HepG2 (cell line): ENCODE measurements at regions not wholly inside any gene's neighbourhood (a gene's known extent, or its start where the extent isn't known, plus 50 kb on each side); places are given as distances from the start of the nearest gene placed in this dataset.

Experiments used
- ATAC-seq: fragments of 200-7000 bp; cut with Tn5 transposase; 3 replicates; pipeline ENCODE4 v1.9.1; 2020; ENCODE audit warnings: mild to moderate bottlenecking, moderate library complexity
- BruUV-seq: library from RNA; stranded (reverse); fragments of 400-500 nt; replicated peaks from 2 replicates; lab custom pipeline; 2021; lab: Mats Ljungman, UMichigan
- CTCF ChIA-PET: fragments of 300-600 bp; formaldehyde crosslinking; extraction: SDS; loops from one replicate; lab custom pipeline; 2021; ENCODE audit warnings: low total read pairs, inconsistent platforms, low intra/inter-chr PET ratio; lab: Yijun Ruan, JAX
- POLR2A ChIA-PET: fragments of 350-600 bp; sonication (Branson Sonifier 250); formaldehyde crosslinking; loops from one replicate; lab custom pipeline; 2020; ENCODE audit warnings: antibody characterized with exemption, inconsistent platforms; lab: Yijun Ruan, JAX
- DNase-seq: peaks from one replicate; pipeline ENCODE4 v3.0.0-alpha.2; 2015; ENCODE audit warnings: low spot score
- FAIRE-seq: peaks from 3 replicates; lab custom pipeline; 2011; peaks lifted over from hg19 to GRCh38; lab: Jason Lieb, UNC
- H2AFZ ChIP-seq: one replicate; pipeline ENCODE4 v1.6.1; 2011; ENCODE audit warnings: low read length, inconsistent platforms
- H3K27ac ChIP-seq: fragments of 300-600 bp; 3 replicates; pipeline ENCODE4 v1.8.0; 2011; ENCODE audit warnings: mixed run types, mild to moderate bottlenecking, mixed read lengths, low read length, inconsistent platforms; ENCODE audit not compliant: insufficient read depth; ENCODE audit errors: extremely low read length
- H3K27me3 ChIP-seq, 2 experiments: fragments of 200-600 bp in 1 of 2; 2 replicates in 1 of 2; 3 replicates in 1 of 2; pipeline versions ENCODE4 v1.6.0 to v1.8.0; 2011; ENCODE audit warnings: low read length in 2 of 2, mild to moderate bottlenecking in 2 of 2, moderate library complexity in 2 of 2, inconsistent platforms in 1 of 2; ENCODE audit not compliant: insufficient read depth in 2 of 2, control insufficient read depth in 1 of 2
- H3K36me3 ChIP-seq, 2 experiments: fragments of 200-600 bp in 1 of 2; replicated peaks in 1 of 2; 2 replicates in 1 of 2; 3 replicates in 1 of 2; pipeline versions ENCODE4 v1.5.1 to v1.8.0; 2011; ENCODE audit warnings: low read length in 2 of 2, inconsistent platforms in 1 of 2; ENCODE audit not compliant: insufficient read depth in 2 of 2, control insufficient read depth in 1 of 2
- H3K4me1 ChIP-seq: 2 replicates; pipeline ENCODE4 v1.5.1; 2012; ENCODE audit warnings: low read length, inconsistent platforms; ENCODE audit not compliant: insufficient read depth
- H3K4me2 ChIP-seq: 2 replicates; pipeline ENCODE4 v1.6.0; 2011; ENCODE audit warnings: low read depth, low read length, inconsistent platforms
- H3K4me3 ChIP-seq, 3 experiments: fragments of 200-600 bp in 1 of 3; sonication (generic), shearing (Covaris generic) in 1 of 3; replicated peaks in 1 of 3; 2 replicates each; pipeline ENCODE4 v1.5.1; 2011 to 2016; ENCODE audit warnings: low read length in 3 of 3, inconsistent platforms in 2 of 3, low read depth in 2 of 3, mild to moderate bottlenecking in 2 of 3, control low read depth in 1 of 3, mixed read lengths in 1 of 3; ENCODE audit not compliant: insufficient read depth in 1 of 3
- H3K79me2 ChIP-seq: one replicate; pipeline ENCODE4 v1.6.1; 2011; ENCODE audit warnings: low read length, inconsistent platforms; ENCODE audit not compliant: insufficient read depth
- H3K9ac ChIP-seq: 2 replicates; pipeline ENCODE4 v1.6.0; 2011; ENCODE audit warnings: mild to moderate bottlenecking, low read depth, low read length, inconsistent platforms; ENCODE audit not compliant: insufficient read depth
- H3K9me3 ChIP-seq: 2 replicates; pipeline ENCODE4 v1.5.1; 2012; ENCODE audit warnings: mild to moderate bottlenecking, low read length
- H4K20me1 ChIP-seq: 2 replicates; pipeline ENCODE4 v1.6.0; 2011; ENCODE audit warnings: inconsistent platforms, mild to moderate bottlenecking, low read length, moderate library complexity; ENCODE audit not compliant: insufficient read depth
- ARID3A ChIP-seq: IDR thresholded peaks from 2 replicates; pipeline ENCODE4 v1.6.1; 2012; ENCODE audit warnings: low read depth, low read length, improper control_type of control experiment
- ASH2L ChIP-seq: fragments of 300-600, 200-600 bp; sonication (generic); IDR thresholded peaks from 2 replicates; pipeline ENCODE4 v1.7.0; 2017; ENCODE audit warnings: low read depth, mild to moderate bottlenecking, moderate library complexity, mixed read lengths, low read length; ENCODE audit not compliant: insufficient read length
- CHD4 ChIP-seq: fragments of 200-600 bp; sonication (generic); IDR thresholded peaks from 2 replicates; pipeline ENCODE4 v1.7.0; 2017; ENCODE audit warnings: mild to moderate bottlenecking, low read length, borderline replicate concordance
- EEA1 ChIP-seq: sonication (generic); formaldehyde crosslinking; IDR thresholded peaks from 2 replicates; pipeline ENCODE4 v1.5.1; 2020; ENCODE audit warnings: mild to moderate bottlenecking, missing genetic modification reagents, borderline replicate concordance
- LRRFIP1 ChIP-seq: sonication (generic); formaldehyde crosslinking; conservative IDR thresholded peaks from 2 replicates; pipeline ENCODE4 v1.4.0; 2020; ENCODE audit warnings: missing genetic modification reagents
- PBX2 ChIP-seq: IDR thresholded peaks from 2 replicates; pipeline ENCODE4 v1.6.1; 2016; ENCODE audit warnings: control low read depth
- PLRG1 ChIP-seq: fragments of 450-650 bp; conservative IDR thresholded peaks from 2 replicates; pipeline ENCODE4 v1.6.1; 2016
- POGZ ChIP-seq: sonication (generic); formaldehyde crosslinking; IDR thresholded peaks from 2 replicates; pipeline ENCODE4 v1.4.0; 2020; ENCODE audit warnings: mild to moderate bottlenecking, missing genetic modification reagents
- PTBP1 ChIP-seq: fragments of 200-400 bp; formaldehyde crosslinking; IDR thresholded peaks from 2 replicates; pipeline ENCODE4 v1.6.1; 2018; ENCODE audit warnings: low read length, low read depth; ENCODE audit not compliant: poor library complexity, severe bottlenecking
- RBFOX2 ChIP-seq: fragments of 200-400 bp; formaldehyde crosslinking; IDR thresholded peaks from 2 replicates; pipeline ENCODE4 v1.6.1; 2017; ENCODE audit warnings: low read depth, mild to moderate bottlenecking, low read length
- USF2 ChIP-seq, 2 experiments: sonication (generic) in 1 of 2; formaldehyde crosslinking in 1 of 2; IDR thresholded peaks; 2 replicates each; pipeline versions ENCODE4 v1.5.1 to v1.6.1; 2011 to 2020; ENCODE audit warnings: borderline replicate concordance in 1 of 2, low read depth in 1 of 2, low read length in 1 of 2, mild to moderate bottlenecking in 1 of 2, missing genetic modification reagents in 1 of 2, moderate library complexity in 1 of 2
- ZBTB20 ChIP-seq: sonication (generic); formaldehyde crosslinking; IDR thresholded peaks from 2 replicates; pipeline ENCODE4 v1.8.1; 2023; ENCODE audit warnings: missing genetic modification reagents, low read depth, mild to moderate bottlenecking, borderline replicate concordance
- ZMYM2 ChIP-seq: sonication (generic); formaldehyde crosslinking; IDR thresholded peaks from 2 replicates; pipeline ENCODE4 v1.8.0; 2022; ENCODE audit warnings: mild to moderate bottlenecking, missing genetic modification reagents
- ZMYM3 ChIP-seq: sonication (generic); formaldehyde crosslinking; IDR thresholded peaks from 2 replicates; pipeline ENCODE4 v1.5.1; 2020; ENCODE audit warnings: mild to moderate bottlenecking, missing genetic modification reagents
- ZNF331 ChIP-seq: sonication (generic); formaldehyde crosslinking; IDR thresholded peaks from 2 replicates; pipeline ENCODE4 v1.4.0; 2020; ENCODE audit warnings: missing genetic modification reagents
- ZNF777 ChIP-seq: sonication (generic); formaldehyde crosslinking; IDR thresholded peaks from 2 replicates; pipeline ENCODE4 v1.4.0; 2020; ENCODE audit warnings: missing genetic modification reagents
- WGBS: methylation state at CpG from one replicate; pipeline ENCODE4 v1.1.6; 2017; ENCODE audit warnings: low lambda C conversion rate; 5-methylcytosine and 5-hydroxymethylcytosine counted together
- in situ Hi-C: cut with HindIII; loops from 2 replicates; pipeline ENCODE4 v1.10.0; 2017; ENCODE audit warnings: low pct_unique_long_range_greater_than_20kb; ENCODE audit not compliant: extremely low pct_ligation_motif_present
- intact Hi-C: fragments of 100-400 bp; cut with micrococcal nuclease; formaldehyde crosslinking; loops from one replicate; pipeline ENCODE4 v1.10.0; 2022; ENCODE audit not compliant: unreplicated experiment

GRCh38 chr13:73259061-73260017 lies 200.5 kb downstream of the KLF5 start:
- ATAC-seq (no peak), FAIRE-seq (no peak), DNase-seq (no peak)
- Histone ChIP-seq H3K9ac (no peak overlapping the region), H3K4me2 (no peak overlapping the region), H3K9me3 (no peaks in the 10 kb centered on the region), H4K20me1 (no peaks in the 10 kb centered on the region), H3K4me1 (no peaks in the 10 kb centered on the region), H3K27ac (no peak overlapping the region), H3K36me3 (no peaks in the 10 kb centered on the region), H3K4me3 (no peak overlapping the region), H3K79me2 (no peaks in the 10 kb centered on the region), H2AFZ (no peak overlapping the region), H3K27me3 (peaks cover 0 to 5% of the 10 kb centered on the region in 2 experiments; a peak in 2 of 5 replicates)
- intact Hi-C loops (no loop called here), in situ Hi-C loops (no loop called here)
- whole genome bisulfite sequencing = 29% methylated on average over 14 of the region's 14 CpGs
- POLR2A ChIA-PET = no interaction called here
- CTCF ChIA-PET = no interaction called here
- BruUV-seq = no TSS peak
- no peak for TF ChIP-seq ARID3A
- no peak for TF ChIP-seq RBFOX2
- no peak for TF ChIP-seq PBX2 (CRISPR knock-in tag)
- no peak for TF ChIP-seq ZMYM2 (CRISPR knock-in tag)
- no peak for TF ChIP-seq ZBTB20
- no peak for TF ChIP-seq LRRFIP1 (CRISPR knock-in tag)
- TF ChIP-seq PTBP1 = no peak
- TF ChIP-seq EEA1 (CRISPR knock-in tag) = no peak
- no peak for TF ChIP-seq USF2 (IDR thresholded peaks at IDR 0.05; ENCODE audit: low read depth, low read length)
- TF ChIP-seq USF2 (CRISPR knock-in tag; IDR thresholded peaks at IDR 0.05; ENCODE audit: borderline replicate concordance) = no peak
- TF ChIP-seq ZNF777 (CRISPR knock-in tag) = no peak
- TF ChIP-seq ASH2L = no peak
- no peak for TF ChIP-seq POGZ (CRISPR knock-in tag)
- TF ChIP-seq CHD4 = no peak
- no peak for TF ChIP-seq ZMYM3
- no peak for TF ChIP-seq ZNF331 (CRISPR knock-in tag)
- TF ChIP-seq PLRG1 = no peak
